Osteoblast (primary cell): ENCODE measurements at regions not wholly inside any gene's neighbourhood (a gene's known extent, or its start where the extent isn't known, plus 50 kb on each side); places are given as distances from the start of the nearest gene placed in this dataset.

Experiments
- DNase-seq: peaks from one replicate; pipeline ENCODE4 v3.0.0; 2011; ENCODE audit warnings: low spot score, mixed read lengths; ENCODE audit not compliant: insufficient read length; ENCODE audit errors: missing footprints
- H2AFZ ChIP-seq: 2 replicates; pipeline ENCODE4 v1.6.0; 2011; ENCODE audit warnings: mild to moderate bottlenecking, low read length
- H3K27ac ChIP-seq: 2 replicates; pipeline ENCODE4 v1.5.1; 2011; ENCODE audit warnings: mild to moderate bottlenecking, low read depth, low read length, moderate library complexity
- H3K27me3 ChIP-seq: 2 replicates; pipeline ENCODE4 v1.6.0; 2012; ENCODE audit warnings: mild to moderate bottlenecking, control low read depth, inconsistent platforms, low read length, moderate library complexity; ENCODE audit not compliant: insufficient read depth
- H3K36me3 ChIP-seq: 2 replicates; pipeline ENCODE4 v1.5.1; 2011; ENCODE audit warnings: mild to moderate bottlenecking, low read length, control low read depth, moderate library complexity; ENCODE audit not compliant: insufficient read depth
- H3K4me1 ChIP-seq: 2 replicates; pipeline ENCODE4 v1.5.1; 2011; ENCODE audit warnings: mild to moderate bottlenecking, low read length, control low read depth, moderate library complexity; ENCODE audit not compliant: insufficient read depth
- H3K4me2 ChIP-seq: 2 replicates; pipeline ENCODE4 v1.6.0; 2011; ENCODE audit warnings: mild to moderate bottlenecking, low read length; ENCODE audit not compliant: insufficient read depth
- H3K4me3 ChIP-seq: fragments of 200-600 bp; sonication (generic); 3 replicates; pipeline ENCODE4 v1.5.1; 2012; ENCODE audit warnings: mild to moderate bottlenecking, low read length, inconsistent platforms; ENCODE audit not compliant: insufficient read depth
- H3K79me2 ChIP-seq: 2 replicates; pipeline ENCODE4 v1.6.0; 2012; ENCODE audit warnings: mild to moderate bottlenecking, low read length, control low read depth, inconsistent platforms; ENCODE audit not compliant: insufficient read depth
- H3K9me3 ChIP-seq: 2 replicates; pipeline ENCODE4 v1.5.1; 2011; ENCODE audit warnings: low read depth, low read length, control low read depth
- H4K20me1 ChIP-seq: 2 replicates; pipeline ENCODE4 v1.6.0; 2012; ENCODE audit warnings: mild to moderate bottlenecking, low read length, control low read depth; ENCODE audit not compliant: insufficient read depth
- CTCF ChIP-seq: IDR thresholded peaks from 2 replicates; pipeline ENCODE4 v1.5.1; 2011; ENCODE audit warnings: mild to moderate bottlenecking, low read depth, low read length, moderate library complexity; ENCODE audit errors: extremely low read depth

GRCh38 chr3:59265566-59265965 lies 215.7 kb upstream of the CFAP20DC start:
- no peak overlapping the region for H2AFZ ChIP-seq
- H3K4me3 ChIP-seq, result no peak overlapping the region
- DNase-seq, result no peak
- no peak for TF ChIP-seq CTCF
- H3K36me3 ChIP-seq, result no peaks in the 10 kb centered on the region
- H3K4me2 ChIP-seq, result no peak overlapping the region
- H3K4me1 ChIP-seq, result peaks cover 6% of the 10 kb centered on the region
- H3K27ac ChIP-seq, result no peak overlapping the region
- no peaks in the 10 kb centered on the region for H3K9me3 ChIP-seq
- no peaks in the 10 kb centered on the region for H4K20me1 ChIP-seq
- no peaks in the 10 kb centered on the region for H3K79me2 ChIP-seq
- H3K27me3 ChIP-seq, result no peaks in the 10 kb centered on the region

- Histone ChIP-seq H3K36me3 (no peaks in the 10 kb centered on the region), H3K4me3 (no peak overlapping the region), H3K27me3 (no peaks in the 10 kb centered on the region), H3K79me2 (no peaks in the 10 kb centered on the region), H4K20me1 (no peaks in the 10 kb centered on the region), H3K4me2 (no peak overlapping the region), H3K27ac (no peak overlapping the region), H3K9me3 (no peaks in the 10 kb centered on the region), H3K4me1 (peaks cover 6% of the 10 kb centered on the region), H2AFZ (no peak overlapping the region)
- TF ChIP-seq CTCF, result no peak
- DNase-seq, result no peak
These were observed 214.5 kb upstream of the CFAP20DC start for GRCh38 chr3:59264366-59264765.

GRCh38 chr3:59263152-59263551 lies 213.3 kb upstream of the CFAP20DC start:
- no peaks in the 10 kb centered on the region for H3K36me3 ChIP-seq
- H3K4me3 ChIP-seq, result no peak overlapping the region
- peaks cover 3% of the 10 kb centered on the region for H3K4me1 ChIP-seq
- no peaks in the 10 kb centered on the region for H3K79me2 ChIP-seq
- no peak for DNase-seq
- peaks cover 1% of the 10 kb centered on the region for H3K27me3 ChIP-seq
- no peak overlapping the region for H3K4me2 ChIP-seq
- TF ChIP-seq CTCF, result no peak
- no peaks in the 10 kb centered on the region for H3K9me3 ChIP-seq
- no peak overlapping the region for H2AFZ ChIP-seq
- H3K27ac ChIP-seq, result no peak overlapping the region
- H4K20me1 ChIP-seq, result no peaks in the 10 kb centered on the region

- Histone ChIP-seq H3K27me3 (peaks cover 3% of the 10 kb centered on the region), H3K79me2 (no peaks in the 10 kb centered on the region), H3K4me1 (peaks cover 3% of the 10 kb centered on the region), H4K20me1 (no peaks in the 10 kb centered on the region), H3K4me3 (no peak overlapping the region), H3K9me3 (no peaks in the 10 kb centered on the region), H2AFZ (no peak overlapping the region), H3K36me3 (no peaks in the 10 kb centered on the region), H3K4me2 (no peak overlapping the region), H3K27ac (no peak overlapping the region)
- no peak for DNase-seq
- no peak for TF ChIP-seq CTCF
These were observed 212.3 kb upstream of the CFAP20DC start for GRCh38 chr3:59262076-59262498.
